ACC112 (cell line): ENCODE measurements at regions not wholly inside any gene's neighbourhood (a gene's known extent, or its start where the extent isn't known, plus 50 kb on each side); places are given as distances from the start of the nearest gene placed in this dataset.
"Not testable (repeated sequence)": the region's sequence is repeated elsewhere in the genome, so short reads cannot be mapped to it uniquely, and the experiment has no call there.

Experiments
- H2AFZ ChIP-seq: fragments of 200-600 bp; sonication (generic); one replicate; pipeline ENCODE4 v1.6.0; 2017; ENCODE audit warnings: antibody characterized with exemption, low read length; ENCODE audit not compliant: unreplicated experiment
- H3K27ac ChIP-seq: fragments of 200-600 bp; sonication (generic); 2 replicates; pipeline ENCODE4 v1.5.1; 2014; ENCODE audit warnings: low read depth, mild to moderate bottlenecking, antibody characterized with exemption, low read length, moderate library complexity
- H3K27me3 ChIP-seq: fragments of 200-600 bp; sonication (generic); 2 replicates; pipeline ENCODE4 v1.6.1; 2014; ENCODE audit warnings: mild to moderate bottlenecking, antibody characterized with exemption, low read length, moderate library complexity, mixed read lengths; ENCODE audit not compliant: insufficient read depth
- H3K36me3 ChIP-seq: fragments of 200-600 bp; sonication (generic); 2 replicates; pipeline ENCODE4 v1.6.1; 2016; ENCODE audit warnings: mild to moderate bottlenecking, antibody characterized with exemption, low read length, moderate library complexity, mixed read lengths; ENCODE audit not compliant: insufficient read depth
- H3K4me1 ChIP-seq: fragments of 200-600 bp; sonication (generic); one replicate; pipeline ENCODE4 v1.6.1; 2016; ENCODE audit warnings: low read length, mixed read lengths; ENCODE audit not compliant: insufficient read depth, unreplicated experiment, control insufficient read depth
- H3K4me3 ChIP-seq: fragments of 200-600 bp; sonication (generic); 2 replicates; pipeline ENCODE4 v1.5.1; 2014; ENCODE audit warnings: mild to moderate bottlenecking, low read depth, low read length
- H3K79me2 ChIP-seq: fragments of 200-600 bp; sonication (generic); one replicate; pipeline ENCODE4 v1.6.0; 2016; ENCODE audit warnings: low read length; ENCODE audit not compliant: control insufficient read depth, unreplicated experiment, insufficient read depth

GRCh38 chr15:92804610-92804936, 95.6 kb upstream of the CHD2 start:
- H3K4me1 ChIP-seq, result peaks cover 28% of the 10 kb centered on the region
- not testable (repeated sequence) for H3K27me3 ChIP-seq, H2AFZ ChIP-seq, H3K36me3 ChIP-seq, H3K79me2 ChIP-seq
- H3K27ac ChIP-seq, result peak overlapping the region; percentile 99
- H3K4me3 ChIP-seq, result peak overlapping the region; percentile 1; the same call in 1 of the 2 replicates

GRCh38 chr15:92805080-92805690, 94.9 kb upstream of the CHD2 start:
- Histone ChIP-seq H3K27ac (peak overlapping the region; percentile 99), H3K79me2 (peaks cover 6% of the 10 kb centered on the region), H3K4me3 (no peak overlapping the region), H3K4me1 (peaks cover 33% of the 10 kb centered on the region), H3K36me3 (no peaks in the 10 kb centered on the region), H3K27me3 (no peaks in the 10 kb centered on the region), H2AFZ (no peak overlapping the region)

- not testable (repeated sequence) for H3K36me3 ChIP-seq, H3K4me3 ChIP-seq, H3K79me2 ChIP-seq, H2AFZ ChIP-seq, H3K27ac ChIP-seq, H3K27me3 ChIP-seq
- H3K4me1 ChIP-seq, result peaks cover 37% of the 10 kb centered on the region
Observed at GRCh38 chr15:92806171-92806570, 94.0 kb upstream of the CHD2 start.

- no peak overlapping the region for H2AFZ ChIP-seq
- no peak overlapping the region for H3K27ac ChIP-seq
- H3K4me3 ChIP-seq, result no peak overlapping the region
- H3K27me3 ChIP-seq, result no peaks in the 10 kb centered on the region
- peaks cover 37% of the 10 kb centered on the region for H3K4me1 ChIP-seq
- peaks cover 6% of the 10 kb centered on the region for H3K79me2 ChIP-seq
- no peaks in the 10 kb centered on the region for H3K36me3 ChIP-seq
Observed at GRCh38 chr15:92806763-92807162, 93.4 kb upstream of the CHD2 start.

- Histone ChIP-seq H3K4me1 (peaks cover 29% of the 10 kb centered on the region), H3K27ac (peak overlapping the region; percentile 96), H3K79me2 (peaks cover 6% of the 10 kb centered on the region), H3K4me3 (peak overlapping the region; percentile 74), H2AFZ (peak overlapping the region; percentile 28), H3K27me3 (no peaks in the 10 kb centered on the region), H3K36me3 (no peaks in the 10 kb centered on the region)
Observed at GRCh38 chr15:92807971-92808571, 92.1 kb upstream of the CHD2 start.

- Histone ChIP-seq H3K27ac (peak overlapping the region; percentile 96), H3K4me1 (peaks cover 24% of the 10 kb centered on the region), H3K79me2 (peaks cover 6% of the 10 kb centered on the region), H2AFZ (peak overlapping the region; percentile 28), H3K4me3 (peak overlapping the region; percentile 74), H3K27me3 (no peaks in the 10 kb centered on the region), H3K36me3 (no peaks in the 10 kb centered on the region)
Observed at GRCh38 chr15:92808598-92809063, 91.5 kb upstream of the CHD2 start.

- Histone ChIP-seq H3K27ac (peak overlapping the region; percentile 96), H3K4me3 (peak overlapping the region; percentile 74), H3K27me3 (no peaks in the 10 kb centered on the region), H2AFZ (peak overlapping the region; percentile 62), H3K79me2 (peaks cover 6% of the 10 kb centered on the region), H3K4me1 (peaks cover 22% of the 10 kb centered on the region), H3K36me3 (no peaks in the 10 kb centered on the region)
Observed at GRCh38 chr15:92809064-92809879, 90.9 kb upstream of the CHD2 start.

- Histone ChIP-seq H3K79me2 (peaks cover 6% of the 10 kb centered on the region), H3K4me1 (peaks cover 15% of the 10 kb centered on the region), H3K4me3 (peak overlapping the region; percentile 74)
Observed at GRCh38 chr15:92809880-92810361, 90.2 kb upstream of the CHD2 start.

GRCh38 chr15:92810418-92811138, 89.5 kb upstream of the CHD2 start:
- H3K79me2 ChIP-seq, result peaks cover 6% of the 10 kb centered on the region
- peak overlapping the region; percentile 62 for H2AFZ ChIP-seq
- no peaks in the 10 kb centered on the region for H3K36me3 ChIP-seq
- H3K27me3 ChIP-seq, result no peaks in the 10 kb centered on the region
- peaks cover 15% of the 10 kb centered on the region for H3K4me1 ChIP-seq
- peak overlapping the region; percentile 74 for H3K4me3 ChIP-seq
- H3K27ac ChIP-seq, result peak overlapping the region; percentile 96

More at GRCh38 chr15:92809880-92810361, 90.2 kb upstream of the CHD2 start:
- Histone ChIP-seq H3K36me3 (no peaks in the 10 kb centered on the region), H3K27ac (peak overlapping the region; percentile 96), H3K27me3 (no peaks in the 10 kb centered on the region), H2AFZ (peak overlapping the region; percentile 62)

- Histone ChIP-seq H3K4me1 (peaks cover 15% of the 10 kb centered on the region), H3K27ac (peak overlapping the region; percentile 96), H3K36me3 (no peaks in the 10 kb centered on the region), H2AFZ (peak overlapping the region; percentile 62), H3K4me3 (peak overlapping the region; percentile 74), H3K79me2 (peaks cover 6% of the 10 kb centered on the region), H3K27me3 (no peaks in the 10 kb centered on the region)
Observed at GRCh38 chr15:92811148-92811913, 88.8 kb upstream of the CHD2 start.
